CD4-positive, CD25-positive, alpha-beta regulatory T cell (primary cell): ENCODE measurements at regions not wholly inside any gene's neighbourhood (a gene's known extent, or its start where the extent isn't known, plus 50 kb on each side); places are given as distances from the start of the nearest gene placed in this dataset.

Experiments
- ATAC-seq, 2 donors: fragments of 150-1000 bp; cut with Tn5 transposase; one replicate each; pipeline ENCODE4 v1.10.0; 2021; ENCODE audit warnings: low read depth in 2 of 2, moderate number of reproducible peaks in 2 of 2, moderate library complexity in 1 of 2
- DNase-seq, 3 donors: peaks; one replicate each; pipeline versions ENCODE4 v3.0.0 to v3.0.0-alpha.2; 2012 to 2022; ENCODE audit warnings: mixed read lengths in 1 of 3
- H3K27ac ChIP-seq: one replicate; pipeline ENCODE4 v1.7.0; 2013; ENCODE audit warnings: mild to moderate bottlenecking, low read length; ENCODE audit not compliant: insufficient read depth, poor library complexity, severe bottlenecking
- H3K27me3 ChIP-seq: one replicate; pipeline ENCODE4 v1.7.0; 2013; ENCODE audit warnings: low read length; ENCODE audit not compliant: control insufficient read depth, insufficient read depth
- H3K36me3 ChIP-seq: one replicate; pipeline ENCODE4 v1.7.0; 2013; ENCODE audit warnings: mild to moderate bottlenecking, low read length, moderate library complexity; ENCODE audit not compliant: control insufficient read depth, insufficient read depth
- H3K4me1 ChIP-seq: 2 replicates; pipeline ENCODE4 v1.7.0; 2013; ENCODE audit warnings: mild to moderate bottlenecking, low read length; ENCODE audit not compliant: insufficient read depth, control insufficient read depth, poor library complexity, severe bottlenecking
- H3K4me3 ChIP-seq: one replicate; pipeline ENCODE4 v1.7.0; 2013; ENCODE audit warnings: low read depth, mild to moderate bottlenecking, low read length, moderate library complexity
- H3K9me3 ChIP-seq, 2 experiments: 1 replicate in 1 of 2; 2 replicates in 1 of 2; pipeline ENCODE4 v1.7.0; 2013; ENCODE audit warnings: low read length in 2 of 2, mild to moderate bottlenecking in 1 of 2, moderate library complexity in 1 of 2; ENCODE audit not compliant: control insufficient read depth in 2 of 2
- H3K27ac Mint-ChIP-seq, 3 donors: one replicate each; pipeline ENCODE4 v1.8.0; 2020 to 2022; ENCODE audit warnings: mild to moderate bottlenecking in 3 of 3, mixed read lengths in 3 of 3, moderate library complexity in 2 of 3
- H3K27me3 Mint-ChIP-seq: one replicate; pipeline ENCODE4 v1.8.0; 2022; ENCODE audit warnings: mild to moderate bottlenecking, mixed read lengths
- H3K36me3 Mint-ChIP-seq: one replicate; pipeline ENCODE4 v1.8.0; 2020; ENCODE audit warnings: mixed read lengths
- H3K4me1 Mint-ChIP-seq, 4 donors: one replicate each; pipeline ENCODE4 v1.8.0; 2020 to 2022; ENCODE audit warnings: mixed read lengths in 4 of 4, mild to moderate bottlenecking in 1 of 4
- H3K4me3 Mint-ChIP-seq, 4 donors: one replicate each; pipeline ENCODE4 v1.8.0; 2020 to 2022; ENCODE audit warnings: mild to moderate bottlenecking in 4 of 4, mixed read lengths in 4 of 4, moderate library complexity in 3 of 4
- H3K9me3 Mint-ChIP-seq, 7 donors: one replicate each; pipeline ENCODE4 v1.8.0; 2020 to 2022; ENCODE audit warnings: mixed read lengths in 7 of 7, mild to moderate bottlenecking in 3 of 7, moderate library complexity in 2 of 7

GRCh38 chr2:51472300-51472699 lies 440.4 kb upstream of the NRXN1 start:
- Histone ChIP-seq H3K4me3 (no peak overlapping the region), H3K27ac (no peak overlapping the region), H3K27me3 (no peaks in the 10 kb centered on the region), H3K9me3 (peaks cover 0 to 2% of the 10 kb centered on the region in 2 experiments), H3K4me1 (no peaks in the 10 kb centered on the region), H3K36me3 (no peaks in the 10 kb centered on the region)
- Mint-ChIP-seq H3K27ac (no peak overlapping the region), H3K27me3 (no peaks in the 10 kb centered on the region), H3K9me3 (peaks cover 2 to 20% (median 5%) of the 10 kb centered on the region in 7 donors), H3K4me3 (no peak overlapping the region), H3K4me1 (no peaks in the 10 kb centered on the region), H3K36me3 (no peaks in the 10 kb centered on the region)
- ATAC-seq (no peak), DNase-seq (no peak)

GRCh38 chr2:51469102-51469501 lies 437.2 kb upstream of the NRXN1 start:
- Mint-ChIP-seq H3K27ac (no peak overlapping the region), H3K9me3 (peaks cover 0 to 15% (median 5%) of the 10 kb centered on the region in 7 donors), H3K4me1 (no peaks in the 10 kb centered on the region), H3K4me3 (no peak overlapping the region), H3K36me3 (no peaks in the 10 kb centered on the region), H3K27me3 (no peaks in the 10 kb centered on the region)
- Histone ChIP-seq H3K27me3 (no peaks in the 10 kb centered on the region), H3K9me3 (peaks cover 0 to 2% of the 10 kb centered on the region in 2 experiments), H3K4me3 (no peak overlapping the region), H3K4me1 (no peaks in the 10 kb centered on the region), H3K27ac (no peak overlapping the region), H3K36me3 (no peaks in the 10 kb centered on the region)
- DNase-seq, result no peak
- no peak for ATAC-seq

- no peak overlapping the region for H3K27ac ChIP-seq
- no peaks in the 10 kb centered on the region for H3K36me3 Mint-ChIP-seq
- no peak overlapping the region for H3K4me3 ChIP-seq
- no peaks in the 10 kb centered on the region for H3K27me3 ChIP-seq
- ATAC-seq, result no peak
- DNase-seq, result no peak
- no peaks in the 10 kb centered on the region for H3K4me1 ChIP-seq
- no peaks in the 10 kb centered on the region for H3K9me3 ChIP-seq
- no peaks in the 10 kb centered on the region for H3K36me3 ChIP-seq
- no peaks in the 10 kb centered on the region for H3K27me3 Mint-ChIP-seq
- no peak overlapping the region for H3K27ac Mint-ChIP-seq
- H3K4me1 Mint-ChIP-seq, result no peaks in the 10 kb centered on the region
- H3K9me3 Mint-ChIP-seq, result peaks cover 0 to 17% (median 4%) of the 10 kb centered on the region in 7 donors
- H3K4me3 Mint-ChIP-seq, result peak overlapping the region in 1 of 4 donors; percentile 55
These were observed 433.4 kb upstream of the NRXN1 start for GRCh38 chr2:51465326-51465725.

GRCh38 chr2:51454177-51454576 lies 422.2 kb upstream of the NRXN1 start:
- H3K9me3 ChIP-seq, result peaks cover 2 to 8% of the 10 kb centered on the region in 2 experiments
- Mint-ChIP-seq H3K4me1 (no peaks in the 10 kb centered on the region), H3K4me3 (no peak overlapping the region), H3K27ac (no peak overlapping the region), H3K9me3 (peaks cover 0 to 29% (median 14%) of the 10 kb centered on the region in 7 donors), H3K36me3 (no peaks in the 10 kb centered on the region), H3K27me3 (no peaks in the 10 kb centered on the region)
- H3K27ac ChIP-seq, result no peak overlapping the region
- no peak for DNase-seq
- no peaks in the 10 kb centered on the region for H3K36me3 ChIP-seq
- H3K4me3 ChIP-seq, result no peak overlapping the region
- no peak for ATAC-seq
- no peaks in the 10 kb centered on the region for H3K4me1 ChIP-seq
- H3K27me3 ChIP-seq, result no peaks in the 10 kb centered on the region

GRCh38 chr2:51448911-51449310 lies 417.0 kb upstream of the NRXN1 start:
- Histone ChIP-seq H3K27ac (no peak overlapping the region), H3K4me3 (no peak overlapping the region)

GRCh38 chr2:51441786-51442185 lies 409.9 kb upstream of the NRXN1 start:
- no peaks in the 10 kb centered on the region for H3K9me3 ChIP-seq
- no peak for DNase-seq
- no peaks in the 10 kb centered on the region for H3K27me3 Mint-ChIP-seq
- no peaks in the 10 kb centered on the region for H3K36me3 ChIP-seq
- no peak overlapping the region for H3K4me3 Mint-ChIP-seq
- H3K27me3 ChIP-seq, result no peaks in the 10 kb centered on the region
- H3K9me3 Mint-ChIP-seq, result peaks cover 2 to 21% (median 4%) of the 10 kb centered on the region in 7 donors
- no peak overlapping the region for H3K4me3 ChIP-seq
- H3K27ac Mint-ChIP-seq, result no peak overlapping the region
- ATAC-seq, result no peak
- no peaks in the 10 kb centered on the region for H3K36me3 Mint-ChIP-seq
- no peak overlapping the region for H3K27ac ChIP-seq
- no peaks in the 10 kb centered on the region for H3K4me1 Mint-ChIP-seq
- no peaks in the 10 kb centered on the region for H3K4me1 ChIP-seq

More at GRCh38 chr2:51448911-51449310, 417.0 kb upstream of the NRXN1 start:
- H3K36me3 Mint-ChIP-seq, result no peaks in the 10 kb centered on the region
- no peak overlapping the region for H3K27ac Mint-ChIP-seq
- no peak overlapping the region for H3K4me3 Mint-ChIP-seq
- H3K36me3 ChIP-seq, result no peaks in the 10 kb centered on the region
- no peak for ATAC-seq
- H3K9me3 ChIP-seq, result peaks cover 2 to 8% of the 10 kb centered on the region in 2 experiments
- H3K27me3 ChIP-seq, result no peaks in the 10 kb centered on the region
- no peaks in the 10 kb centered on the region for H3K27me3 Mint-ChIP-seq
- peaks cover 0 to 26% (median 11%) of the 10 kb centered on the region in 7 donors for H3K9me3 Mint-ChIP-seq
- no peaks in the 10 kb centered on the region for H3K4me1 Mint-ChIP-seq
- H3K4me1 ChIP-seq, result no peaks in the 10 kb centered on the region
- no peak for DNase-seq

- Histone ChIP-seq H3K36me3 (no peaks in the 10 kb centered on the region), H3K4me1 (no peaks in the 10 kb centered on the region), H3K27me3 (no peaks in the 10 kb centered on the region), H3K27ac (no peak overlapping the region), H3K9me3 (peaks cover 4 to 9% of the 10 kb centered on the region in 2 experiments), H3K4me3 (no peak overlapping the region)
- no peaks in the 10 kb centered on the region for H3K27me3 Mint-ChIP-seq
- H3K4me1 Mint-ChIP-seq, result no peaks in the 10 kb centered on the region
- no peak overlapping the region for H3K27ac Mint-ChIP-seq
- peaks cover 2 to 31% (median 15%) of the 10 kb centered on the region in 7 donors for H3K9me3 Mint-ChIP-seq
- no peak for DNase-seq
- H3K36me3 Mint-ChIP-seq, result no peaks in the 10 kb centered on the region
- no peak for ATAC-seq
- no peak overlapping the region for H3K4me3 Mint-ChIP-seq
These were observed 392.5 kb upstream of the NRXN1 start for GRCh38 chr2:51424418-51424817.

- H3K9me3 Mint-ChIP-seq, result peaks cover 0 to 24% (median 7%) of the 10 kb centered on the region in 7 donors
- H3K4me3 Mint-ChIP-seq, result no peak overlapping the region
- H3K27ac Mint-ChIP-seq, result no peak overlapping the region
- Histone ChIP-seq H3K4me3 (no peak overlapping the region), H3K36me3 (no peaks in the 10 kb centered on the region), H3K4me1 (no peaks in the 10 kb centered on the region), H3K27ac (no peak overlapping the region), H3K9me3 (peaks cover 0 to 6% of the 10 kb centered on the region in 2 experiments), H3K27me3 (no peaks in the 10 kb centered on the region)
- no peaks in the 10 kb centered on the region for H3K4me1 Mint-ChIP-seq
- DNase-seq (no peak), ATAC-seq (no peak)
- H3K27me3 Mint-ChIP-seq, result no peaks in the 10 kb centered on the region
- H3K36me3 Mint-ChIP-seq, result no peaks in the 10 kb centered on the region
These were observed 388.6 kb upstream of the NRXN1 start for GRCh38 chr2:51420511-51420910.
